Inferior parietal cortex (tissue), 1 donor: ENCODE measurements at regions not wholly inside any gene's neighbourhood (a gene's known extent, or its start where the extent isn't known, plus 50 kb on each side); places are given as distances from the start of the nearest gene placed in this dataset.
A peak's percentile ranks its signal among the peaks of the same experiment; 100 is the strongest.

Experiments
- DNase-seq: peaks from one replicate; pipeline ENCODE4 v3.0.0-alpha.2; 2016; ENCODE audit errors: extremely low spot score

DNA sequence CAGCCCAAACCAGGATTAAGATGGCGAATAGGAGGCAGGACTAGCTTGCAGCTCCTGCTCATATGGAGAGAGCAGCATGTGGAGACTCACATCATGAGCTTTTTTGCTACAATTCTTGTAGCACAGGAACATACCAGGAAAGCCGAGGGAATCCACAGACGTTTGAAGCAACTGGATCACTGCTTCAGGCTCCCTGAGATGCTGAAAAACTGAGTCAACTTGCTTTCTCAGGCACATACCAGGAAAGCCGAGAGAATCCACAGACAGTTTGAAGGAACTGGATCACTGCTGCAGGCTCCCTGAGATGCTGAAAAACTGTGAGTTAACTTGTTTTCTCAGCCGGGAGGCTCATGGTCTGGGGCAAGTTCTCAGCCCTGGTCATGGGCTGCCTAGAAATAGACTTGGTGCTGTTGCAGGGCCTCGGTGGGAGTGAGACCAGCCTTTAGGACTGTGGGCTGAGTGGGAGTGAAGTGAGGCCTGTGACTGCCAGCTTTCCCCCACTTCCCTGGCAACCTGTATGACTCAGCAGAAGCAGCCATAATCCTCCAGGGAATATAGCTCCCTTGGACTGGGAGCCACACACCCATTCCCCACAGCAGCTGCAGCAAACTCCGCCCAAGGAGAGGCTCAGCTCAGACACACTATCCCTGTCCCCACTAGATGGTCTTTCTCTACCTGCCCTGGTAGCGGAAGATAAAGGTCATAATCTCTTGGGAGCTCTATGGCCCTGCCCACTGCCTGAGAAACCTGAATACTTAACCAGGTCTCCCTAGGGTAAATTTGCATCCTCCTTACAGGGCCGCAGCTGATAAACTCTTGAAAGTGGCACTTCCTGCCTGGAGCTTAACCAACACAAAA, 51.9 kb upstream of the PFN2 start:
- peak; percentile 9 for DNase-seq

DNA sequence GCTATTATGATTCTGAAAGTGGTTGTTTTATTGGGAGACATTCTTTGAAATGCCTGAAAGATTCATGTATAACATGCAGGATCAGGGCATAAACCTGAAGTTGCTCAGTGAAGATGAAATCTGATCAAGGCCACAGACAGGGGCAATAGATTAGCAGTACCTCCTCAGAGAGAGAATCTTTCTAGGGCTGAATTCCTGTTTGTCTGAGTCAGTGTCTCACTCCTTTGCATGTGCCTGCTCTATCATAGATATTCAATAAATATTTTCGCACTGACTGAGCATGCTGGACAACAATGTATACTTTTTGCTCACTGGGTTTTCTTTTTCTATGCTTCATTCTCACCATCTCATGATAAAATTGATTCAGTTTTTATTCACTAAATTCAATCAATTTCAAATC, 49.8 kb upstream of the PFN2 start:
- DNase-seq = no peak
